ENCODE measurements at regions not wholly inside any gene's neighbourhood (a gene's known extent, or its start where the extent isn't known, plus 50 kb on each side); places are given as distances from the start of the nearest gene placed in this dataset.

DNA sequence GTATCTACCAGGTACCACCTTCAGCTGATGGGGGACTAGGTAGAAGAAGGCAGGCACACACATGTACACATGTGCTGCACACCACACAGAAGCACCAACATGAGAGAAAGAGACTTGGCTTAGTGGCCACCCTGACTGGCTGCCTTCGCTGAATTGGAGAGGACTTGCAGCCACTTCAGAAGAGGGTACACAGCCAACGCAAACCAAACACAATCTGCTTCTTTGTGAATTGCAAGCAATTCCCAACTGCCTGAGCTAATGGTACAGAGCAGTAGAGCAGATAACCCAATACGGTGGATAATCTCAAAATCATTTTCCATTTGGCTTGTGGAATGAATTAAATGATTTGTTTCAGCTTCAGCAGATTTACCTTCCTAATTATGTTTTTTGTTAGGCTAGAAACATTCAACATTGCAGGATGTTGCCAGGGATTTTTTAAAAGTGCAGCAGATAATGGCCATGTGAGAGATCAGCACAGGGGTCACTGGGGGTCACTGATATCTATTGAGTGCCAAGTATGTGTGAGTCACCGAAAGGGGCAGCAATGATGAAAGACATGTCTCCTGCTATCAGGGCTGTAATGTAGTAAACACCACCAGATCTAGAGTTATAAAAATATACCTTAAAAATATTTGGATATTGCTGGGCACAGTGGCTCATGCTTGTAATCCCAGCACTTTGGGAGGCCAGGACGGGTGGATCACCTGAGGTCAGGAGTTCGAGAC is 652.6 kb downstream of the BCL11A start:
- intact Hi-C loops (cut with DNase I): no loop called here
- Histone ChIP-seq H3K27me3 (no peaks in the 10 kb centered on the region), H3K4me1 (ENCODE audit: insufficient read depth) (no peaks in the 10 kb centered on the region), H3K9me3 (no peaks in the 10 kb centered on the region), H3K36me3 (no peaks in the 10 kb centered on the region), H3K27ac (no peak overlapping the region), H3K4me3 (no peak overlapping the region)
- WGBS, 3 donors: 74 to 80% (median 75%) methylated on average over 6 of the region's 6 CpGs
- TF ChIP-seq POLR2A (IDR thresholded peaks at IDR 0.05): no peak
- TF ChIP-seq, protein P1, sequence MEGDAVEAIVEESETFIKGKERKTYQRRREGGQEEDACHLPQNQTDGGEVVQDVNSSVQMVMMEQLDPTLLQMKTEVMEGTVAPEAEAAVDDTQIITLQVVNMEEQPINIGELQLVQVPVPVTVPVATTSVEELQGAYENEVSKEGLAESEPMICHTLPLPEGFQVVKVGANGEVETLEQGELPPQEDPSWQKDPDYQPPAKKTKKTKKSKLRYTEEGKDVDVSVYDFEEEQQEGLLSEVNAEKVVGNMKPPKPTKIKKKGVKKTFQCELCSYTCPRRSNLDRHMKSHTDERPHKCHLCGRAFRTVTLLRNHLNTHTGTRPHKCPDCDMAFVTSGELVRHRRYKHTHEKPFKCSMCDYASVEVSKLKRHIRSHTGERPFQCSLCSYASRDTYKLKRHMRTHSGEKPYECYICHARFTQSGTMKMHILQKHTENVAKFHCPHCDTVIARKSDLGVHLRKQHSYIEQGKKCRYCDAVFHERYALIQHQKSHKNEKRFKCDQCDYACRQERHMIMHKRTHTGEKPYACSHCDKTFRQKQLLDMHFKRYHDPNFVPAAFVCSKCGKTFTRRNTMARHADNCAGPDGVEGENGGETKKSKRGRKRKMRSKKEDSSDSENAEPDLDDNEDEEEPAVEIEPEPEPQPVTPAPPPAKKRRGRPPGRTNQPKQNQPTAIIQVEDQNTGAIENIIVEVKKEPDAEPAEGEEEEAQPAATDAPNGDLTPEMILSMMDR (IDR thresholded peaks at IDR 0.05): no peak
- TF ChIP-seq EP300 (IDR thresholded peaks at IDR 0.05): no peak
- no peak for DNase-seq

DNA sequence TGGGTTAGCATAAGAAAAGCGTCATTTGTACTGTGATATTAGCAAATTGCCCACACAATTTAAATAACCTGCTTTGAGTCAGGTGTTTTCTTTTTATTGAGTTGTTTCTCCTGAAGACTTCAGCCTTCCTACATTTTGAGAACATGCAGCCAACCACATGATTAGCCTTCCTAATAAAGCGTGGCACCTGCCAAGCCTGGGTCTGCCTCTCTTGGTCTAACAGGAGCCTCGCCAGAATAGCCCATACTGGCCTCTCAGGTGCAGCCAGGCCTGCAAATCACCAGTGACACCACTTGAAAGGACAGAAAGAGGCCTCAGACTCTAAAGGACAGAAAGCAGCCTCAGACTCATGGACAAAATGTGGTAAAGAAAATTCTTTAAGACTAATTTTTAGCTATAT is 653.8 kb downstream of the BCL11A start:
- Histone ChIP-seq H3K4me3 (no peak overlapping the region), H3K27me3 (no peaks in the 10 kb centered on the region), H3K9me3 (no peaks in the 10 kb centered on the region), H3K36me3 (no peaks in the 10 kb centered on the region), H3K4me1 (ENCODE audit: insufficient read depth) (no peaks in the 10 kb centered on the region), H3K27ac (no peak overlapping the region)
- intact Hi-C loops (cut with DNase I): no loop called here
- 76 to 90% (median 79%) methylated on average over 3 of the region's 3 CpGs for WGBS, 3 donors
- no peak for DNase-seq
- TF ChIP-seq, protein P1 (IDR thresholded peaks at IDR 0.05): no peak
- TF ChIP-seq POLR2A (IDR thresholded peaks at IDR 0.05) (no peak), EP300 (IDR thresholded peaks at IDR 0.05) (no peak)

DNA sequence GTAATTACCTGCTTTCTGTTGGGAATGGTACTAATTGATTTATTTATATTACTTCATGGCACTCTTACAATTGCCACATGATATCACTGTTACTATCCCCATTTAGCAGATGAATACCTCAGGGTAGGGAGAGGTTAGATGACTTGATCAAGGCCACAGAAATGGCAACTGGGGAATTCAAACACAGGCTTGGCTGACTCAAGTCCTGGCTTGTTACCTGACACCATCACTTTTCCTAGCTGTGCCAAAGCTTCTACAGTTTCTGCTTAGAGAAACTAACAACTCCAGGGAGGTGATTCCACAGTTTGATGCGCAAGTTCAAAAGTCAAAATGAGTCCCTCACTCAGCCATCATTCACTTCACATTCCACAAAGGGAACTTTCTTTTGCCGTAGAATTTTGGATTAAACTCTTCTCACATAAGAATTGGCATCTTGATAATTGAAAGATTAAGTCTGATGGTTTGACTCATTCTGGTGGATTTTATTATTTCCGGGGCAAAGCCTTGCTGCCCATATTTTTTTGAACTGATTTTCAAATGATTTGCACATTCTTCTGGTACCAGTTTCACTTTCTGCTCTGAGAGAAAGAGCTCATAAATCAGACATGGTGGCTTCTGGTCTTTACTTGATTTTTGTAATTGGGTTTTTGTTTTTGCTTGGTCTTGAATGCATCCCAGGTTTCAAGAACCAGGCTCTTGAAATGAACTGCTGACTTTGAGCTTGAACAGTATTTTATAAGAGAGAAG is 656.8 kb downstream of the BCL11A start:
- Histone ChIP-seq H3K9me3 (no peaks in the 10 kb centered on the region), H3K4me1 (ENCODE audit: insufficient read depth) (no peaks in the 10 kb centered on the region), H3K36me3 (no peaks in the 10 kb centered on the region), H3K4me3 (no peak overlapping the region), H3K27me3 (no peaks in the 10 kb centered on the region), H3K27ac (no peak overlapping the region)
- WGBS, 3 donors: 83 to 88% (median 84%) methylated on average over 3 of the region's 3 CpGs
- intact Hi-C loops (cut with DNase I): no loop called here
- no peak for TF ChIP-seq POLR2A (IDR thresholded peaks at IDR 0.05)
- TF ChIP-seq, protein P1 (IDR thresholded peaks at IDR 0.05): no peak
- no peak for TF ChIP-seq EP300 (IDR thresholded peaks at IDR 0.05)
- no peak for DNase-seq

DNA sequence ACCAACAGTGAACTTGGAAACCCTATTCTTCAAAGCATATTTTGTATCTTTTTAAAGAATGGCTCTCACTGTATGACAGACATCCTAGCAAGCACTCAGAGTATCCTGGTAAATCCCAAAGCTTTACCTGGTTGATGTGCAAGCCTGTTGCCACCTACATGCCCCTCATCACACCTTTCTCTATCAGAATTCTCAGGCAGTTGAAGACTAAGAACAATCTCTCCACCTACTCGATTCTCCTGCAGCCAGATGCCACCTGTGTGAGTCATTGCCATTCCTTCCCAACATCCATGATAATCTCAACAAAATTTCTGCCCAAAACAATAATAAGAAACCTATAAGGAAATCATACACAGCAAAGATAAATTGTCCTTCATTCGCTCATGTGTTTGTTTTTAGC is 659.8 kb downstream of the BCL11A start:
- WGBS, 3 donors: 61 to 73% (median 66%) methylated on average over 2 of the region's 2 CpGs
- TF ChIP-seq EP300 (IDR thresholded peaks at IDR 0.05) (no peak), POLR2A (IDR thresholded peaks at IDR 0.05) (no peak)
- TF ChIP-seq, protein P1 (IDR thresholded peaks at IDR 0.05): no peak
- no peak overlapping the region for H3K27ac ChIP-seq
- intact Hi-C loops (cut with DNase I): no loop called here
- H3K4me1 ChIP-seq (ENCODE audit: insufficient read depth): no peaks in the 10 kb centered on the region
- DNase-seq: no peak
- no peaks in the 10 kb centered on the region for H3K27me3 ChIP-seq
- peaks cover 0 to 3% of the 10 kb centered on the region in 2 donors for H3K9me3 ChIP-seq
- H3K36me3 ChIP-seq: no peaks in the 10 kb centered on the region
- H3K4me3 ChIP-seq: no peak overlapping the region
